NCI-H524 (cell line): ENCODE measurements at regions not wholly inside any gene's neighbourhood (a gene's known extent, or its start where the extent isn't known, plus 50 kb on each side); places are given as distances from the start of the nearest gene placed in this dataset.
A peak's percentile ranks its signal among the peaks of the same experiment; 100 is the strongest.

Source experiments
- DNase-seq, 2 experiments: peaks; one replicate each; lab custom pipeline; 2025; lab: John Stamatoyannopoulos, UW

- peak; percentile 87 to 96 for DNase-seq
Observed at GRCh38 chr5:68872088-68872839, 221.6 kb upstream of the SLC30A5 start.

GRCh38 chr5:68873198-68873597 is 220.6 kb upstream of the SLC30A5 start:
- DNase-seq = peak in 1 of 2 experiments; percentile 35

GRCh38 chr5:68875351-68875750 is 218.5 kb upstream of the SLC30A5 start:
- no peak for DNase-seq

GRCh38 chr5:68883436-68883835 is 210.4 kb upstream of the SLC30A5 start:
- DNase-seq = no peak

- no peak for DNase-seq
Observed at GRCh38 chr5:68884144-68884754, 209.6 kb upstream of the SLC30A5 start.

- peak in 1 of 2 experiments; percentile 17 for DNase-seq
Observed at GRCh38 chr5:68884883-68885282, 208.9 kb upstream of the SLC30A5 start.

- DNase-seq = no peak
Observed at GRCh38 chr5:68886814-68887213, 207.0 kb upstream of the SLC30A5 start.

GRCh38 chr5:68891718-68892117 is 202.1 kb upstream of the SLC30A5 start:
- DNase-seq = no peak

GRCh38 chr5:68894673-68895072 is 199.1 kb upstream of the SLC30A5 start:
- DNase-seq = no peak

- peak; percentile 89 to 93 for DNase-seq
Observed at GRCh38 chr5:68898951-68899471, 194.8 kb upstream of the SLC30A5 start.

GRCh38 chr5:68911840-68912690 is 181.7 kb upstream of the SLC30A5 start:
- DNase-seq = no peak

GRCh38 chr5:68915079-68915478 is 178.7 kb upstream of the SLC30A5 start:
- no peak for DNase-seq

- no peak for DNase-seq
Observed at GRCh38 chr5:68918306-68918705, 175.5 kb upstream of the SLC30A5 start.

GRCh38 chr5:68919988-68920490 is 173.8 kb upstream of the SLC30A5 start:
- DNase-seq = no peak

- no peak for DNase-seq
Observed at GRCh38 chr5:68920888-68921287, 172.9 kb upstream of the SLC30A5 start.

- DNase-seq = no peak
Observed at GRCh38 chr5:68922172-68922987, 171.4 kb upstream of the SLC30A5 start.

- no peak for DNase-seq
Observed at GRCh38 chr5:68924481-68925145, 169.2 kb upstream of the SLC30A5 start.

GRCh38 chr5:68928617-68929302 is 165.1 kb upstream of the SLC30A5 start:
- DNase-seq = no peak

- no peak for DNase-seq
Observed at GRCh38 chr5:68930139-68930538, 163.7 kb upstream of the SLC30A5 start.

GRCh38 chr5:68932830-68933434 is 160.9 kb upstream of the SLC30A5 start:
- no peak for DNase-seq
